Prostate gland (tissue), 2 donors: ENCODE measurements at regions not wholly inside any gene's neighbourhood (a gene's known extent, or its start where the extent isn't known, plus 50 kb on each side); places are given as distances from the start of the nearest gene placed in this dataset.

Source experiments
- DNase-seq: peaks from one replicate; pipeline ENCODE4 v3.0.0-alpha.2; 2019; ENCODE audit warnings: low spot score
- H3K27ac ChIP-seq, 2 donors: fragments of 200-600 bp; sonication (generic); 2 replicates each; pipeline ENCODE4 v1.5.1; 2017 to 2019
- H3K27me3 ChIP-seq: fragments of 200-600 bp; sonication (generic); replicated peaks from 2 replicates; pipeline ENCODE4 v1.5.1; 2019; ENCODE audit not compliant: insufficient read depth
- H3K36me3 ChIP-seq, 2 donors: fragments of 200-600 bp; sonication (generic); 1 replicate in 1 of 2; 2 replicates in 1 of 2; pipeline versions ENCODE4 v1.5.1 to v1.8.1; 2017 to 2019
- H3K4me1 ChIP-seq: fragments of 200-600 bp; sonication (generic); replicated peaks from 2 replicates; pipeline ENCODE4 v1.5.1; 2019
- H3K4me3 ChIP-seq, 2 donors: fragments of 200-600 bp; sonication (generic); 2 replicates each; pipeline ENCODE4 v1.5.1; 2017 to 2019
- H3K9me3 ChIP-seq: fragments of 200-600 bp; sonication (generic); 2 replicates; pipeline ENCODE4 v1.5.1; 2017
- POLR2A ChIP-seq: fragments of 450-650 bp; IDR thresholded peaks from one replicate; pipeline ENCODE4 v1.6.1; 2016; ENCODE audit warnings: antibody characterized with exemption, mild to moderate bottlenecking
- POLR2AphosphoS5 ChIP-seq: sonication (generic); formaldehyde crosslinking; IDR thresholded peaks from one replicate; pipeline ENCODE4 v1.6.1; 2017; ENCODE audit warnings: antibody characterized with exemption
- WGBS: methylation state at CpG from one replicate; pipeline ENCODE4 v1.1.5; 2018; 5-methylcytosine and 5-hydroxymethylcytosine counted together
- intact Hi-C: fragments of 100-400 bp; cut with DNase I; formaldehyde crosslinking; loops from one replicate; pipeline ENCODE4 v1.14.2; 2022
- TF ChIP-seq, protein P1 (sequence below), 4 experiments: fragments of 200-600 bp in 2 of 4; fragments of 450-650 bp in 2 of 4; sonication (generic) in 2 of 4; IDR thresholded peaks; 1 replicate in 3 of 4; 2 replicates in 1 of 4; pipeline ENCODE4 v1.5.1; 2016 to 2019; ENCODE audit warnings: antibody characterized with exemption in 4 of 4, mild to moderate bottlenecking in 2 of 4, moderate library complexity in 2 of 4

- no peaks in the 10 kb centered on the region for H3K4me1 ChIP-seq
- H3K9me3 ChIP-seq, result no peaks in the 10 kb centered on the region
- DNase-seq, result no peak
- WGBS, result 72% methylated on average over 3 of the region's 3 CpGs
- no peak overlapping the region for H3K27ac ChIP-seq
- TF ChIP-seq POLR2A, result no peak
- no peak for TF ChIP-seq POLR2AphosphoS5
- TF ChIP-seq, protein P1, sequence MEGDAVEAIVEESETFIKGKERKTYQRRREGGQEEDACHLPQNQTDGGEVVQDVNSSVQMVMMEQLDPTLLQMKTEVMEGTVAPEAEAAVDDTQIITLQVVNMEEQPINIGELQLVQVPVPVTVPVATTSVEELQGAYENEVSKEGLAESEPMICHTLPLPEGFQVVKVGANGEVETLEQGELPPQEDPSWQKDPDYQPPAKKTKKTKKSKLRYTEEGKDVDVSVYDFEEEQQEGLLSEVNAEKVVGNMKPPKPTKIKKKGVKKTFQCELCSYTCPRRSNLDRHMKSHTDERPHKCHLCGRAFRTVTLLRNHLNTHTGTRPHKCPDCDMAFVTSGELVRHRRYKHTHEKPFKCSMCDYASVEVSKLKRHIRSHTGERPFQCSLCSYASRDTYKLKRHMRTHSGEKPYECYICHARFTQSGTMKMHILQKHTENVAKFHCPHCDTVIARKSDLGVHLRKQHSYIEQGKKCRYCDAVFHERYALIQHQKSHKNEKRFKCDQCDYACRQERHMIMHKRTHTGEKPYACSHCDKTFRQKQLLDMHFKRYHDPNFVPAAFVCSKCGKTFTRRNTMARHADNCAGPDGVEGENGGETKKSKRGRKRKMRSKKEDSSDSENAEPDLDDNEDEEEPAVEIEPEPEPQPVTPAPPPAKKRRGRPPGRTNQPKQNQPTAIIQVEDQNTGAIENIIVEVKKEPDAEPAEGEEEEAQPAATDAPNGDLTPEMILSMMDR (IDR thresholded peaks at IDR 0.05), result no peak
- H3K27me3 ChIP-seq, result no peaks in the 10 kb centered on the region
- intact Hi-C loops, result no loop called here
- H3K36me3 ChIP-seq, result no peaks in the 10 kb centered on the region
- H3K4me3 ChIP-seq, result no peak overlapping the region
Measured at GRCh38 chr10:84820120-84820519, 491.7 kb downstream of the CCSER2 start.

DNA sequence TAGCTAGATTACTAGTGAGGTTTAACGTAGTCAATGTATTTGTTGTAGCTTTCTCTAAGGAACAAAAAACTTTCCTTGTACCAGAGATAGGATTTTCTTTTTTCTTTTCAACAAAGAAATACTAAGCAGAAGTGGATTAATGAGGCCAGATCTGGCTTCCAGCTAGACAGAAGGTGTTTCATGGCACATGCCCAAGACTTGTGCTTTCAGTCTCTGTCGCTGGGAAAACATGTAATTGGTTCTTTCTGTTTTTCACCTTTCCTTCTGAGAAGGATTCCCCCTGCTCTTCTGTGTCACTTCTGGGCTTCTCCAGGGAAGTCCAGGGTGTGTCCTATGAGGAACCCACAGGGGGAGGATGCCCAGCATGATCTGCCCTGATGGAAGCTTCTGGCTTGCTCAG, 492.2 kb downstream of the CCSER2 start:
- intact Hi-C loops, result no loop called here
- Histone ChIP-seq H3K36me3 (no peaks in the 10 kb centered on the region), H3K27me3 (no peaks in the 10 kb centered on the region), H3K4me3 (no peak overlapping the region), H3K4me1 (no peaks in the 10 kb centered on the region), H3K27ac (no peak overlapping the region), H3K9me3 (no peaks in the 10 kb centered on the region)
- DNase-seq, result no peak
- TF ChIP-seq POLR2AphosphoS5 (no peak), POLR2A (no peak)
- TF ChIP-seq, protein P1 (IDR thresholded peaks at IDR 0.05), result no peak
- 41% methylated on average over 2 of the region's 2 CpGs for WGBS

DNA sequence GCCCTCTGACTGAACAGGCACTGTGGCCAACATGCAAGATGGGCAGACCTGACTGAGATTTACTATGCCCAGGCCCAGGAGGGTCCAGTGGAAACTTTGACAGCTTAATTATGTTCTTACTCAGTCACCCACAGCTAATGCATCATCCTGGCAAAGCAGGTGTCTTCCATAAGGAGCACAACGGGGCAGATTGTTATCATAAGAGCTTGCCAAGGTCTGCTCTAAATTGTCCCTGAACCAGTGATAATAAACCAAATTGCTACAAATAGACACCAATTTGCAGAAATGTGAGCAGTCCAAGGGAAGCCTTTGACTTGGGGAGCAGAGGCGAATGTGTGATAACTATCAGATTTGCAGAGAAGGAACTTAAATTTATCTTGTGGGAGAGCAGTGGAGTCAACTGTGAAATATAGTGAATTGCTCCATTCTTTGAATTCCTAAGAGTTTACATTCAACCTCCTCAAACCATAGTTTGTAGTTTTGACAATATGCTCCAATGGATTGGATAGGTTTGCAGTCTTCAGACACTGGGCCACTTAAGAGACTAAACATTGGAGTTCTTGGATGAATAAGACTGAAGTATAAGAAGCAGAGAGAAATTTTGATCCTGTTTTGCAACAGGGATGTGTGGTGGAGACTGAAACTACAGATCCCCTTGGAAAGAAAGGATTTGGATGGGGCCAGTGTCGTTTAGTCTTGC, 494.7 kb downstream of the CCSER2 start:
- TF ChIP-seq POLR2A (no peak), POLR2AphosphoS5 (no peak)
- TF ChIP-seq, protein P1 (IDR thresholded peaks at IDR 0.05), result no peak
- no peaks in the 10 kb centered on the region for H3K36me3 ChIP-seq
- H3K9me3 ChIP-seq, result no peaks in the 10 kb centered on the region
- no peak overlapping the region for H3K27ac ChIP-seq
- intact Hi-C loops, result no loop called here
- no peak overlapping the region for H3K4me3 ChIP-seq
- no peaks in the 10 kb centered on the region for H3K4me1 ChIP-seq
- H3K27me3 ChIP-seq, result no peaks in the 10 kb centered on the region
- no peak for DNase-seq
- WGBS, result 63% methylated on average over 3 of the region's 3 CpGs

- DNase-seq, result no peak
- no peaks in the 10 kb centered on the region for H3K27me3 ChIP-seq
- no peaks in the 10 kb centered on the region for H3K36me3 ChIP-seq
- H3K9me3 ChIP-seq, result no peaks in the 10 kb centered on the region
- no peaks in the 10 kb centered on the region for H3K4me1 ChIP-seq
- H3K4me3 ChIP-seq, result no peak overlapping the region
- intact Hi-C loops, result no loop called here
- no peak overlapping the region for H3K27ac ChIP-seq
- WGBS, result 84% methylated on average over 1 of the region's 1 CpG
- TF ChIP-seq POLR2A (no peak), POLR2AphosphoS5 (no peak)
- TF ChIP-seq, protein P1 (IDR thresholded peaks at IDR 0.05), result no peak
Measured at GRCh38 chr10:84824525-84824924, 496.1 kb downstream of the CCSER2 start.

DNA sequence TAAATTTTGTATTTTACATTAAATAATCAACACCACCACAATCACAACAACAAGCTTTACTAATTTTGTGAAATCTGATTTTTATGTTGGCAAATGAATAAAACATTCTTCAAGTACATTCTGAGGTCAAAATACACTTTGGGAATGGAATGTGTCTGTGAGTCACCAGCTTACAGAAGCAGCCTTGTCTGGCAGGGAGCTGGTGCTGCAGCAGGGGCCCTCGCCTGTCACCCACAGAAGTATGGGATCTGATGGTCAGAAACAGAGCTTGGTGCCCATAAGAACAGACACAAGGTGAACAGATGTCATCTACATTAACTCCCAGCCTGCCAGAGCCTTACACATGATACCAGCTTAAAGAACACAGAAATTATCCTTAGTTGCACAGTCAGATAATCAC, 496.9 kb downstream of the CCSER2 start:
- Histone ChIP-seq H3K27ac (no peak overlapping the region), H3K27me3 (no peaks in the 10 kb centered on the region), H3K4me3 (no peak overlapping the region), H3K4me1 (no peaks in the 10 kb centered on the region), H3K9me3 (no peaks in the 10 kb centered on the region), H3K36me3 (no peaks in the 10 kb centered on the region)
- intact Hi-C loops, result no loop called here
- DNase-seq, result no peak
- 35% methylated on average over 1 of the region's 1 CpG for WGBS
- TF ChIP-seq POLR2AphosphoS5 (no peak), POLR2A (no peak)
- TF ChIP-seq, protein P1 (IDR thresholded peaks at IDR 0.05), result no peak
